ENCODE measurements at regions not wholly inside any gene's neighbourhood (a gene's known extent, or its start where the extent isn't known, plus 50 kb on each side); places are given as distances from the start of the nearest gene placed in this dataset.

GRCh38 chr1:218778257-218779126 is 395.2 kb upstream of the LYPLAL1 start:
- POLR2A ChIA-PET: no interaction called here
- CTCF ChIA-PET: no interaction called here
- Histone ChIP-seq H3K27me3 (replicated peaks in 2 of 5; ENCODE audit: control insufficient read depth in 4 of 5, insufficient read depth in 5 of 5, low read length in 4 of 5) (no peaks in the 10 kb centered on the region), H3K4me1 (ENCODE audit: control extremely low read depth in 1 of 4, control insufficient read depth in 4 of 4, insufficient read depth in 4 of 4, low read length in 3 of 4) (no peaks in the 10 kb centered on the region), H3K36me3 (ENCODE audit: control insufficient read depth in 4 of 4, insufficient read depth in 4 of 4, low read length in 3 of 4) (no peaks in the 10 kb centered on the region), H3K9me3 (ENCODE audit: control extremely low read depth in 1 of 5, control insufficient read depth in 4 of 5, insufficient read depth in 2 of 5, low read depth in 1 of 5, low read length in 4 of 5) (no peaks in the 10 kb centered on the region), H3K4me3 (ENCODE audit: control insufficient read depth in 1 of 7, extremely low read depth in 1 of 7, insufficient read depth in 4 of 7, low read depth in 2 of 7, low read length in 6 of 7) (no peak overlapping the region), H3K27ac (ENCODE audit: insufficient read depth in 1 of 2, low read depth in 1 of 2, low read length in 2 of 2, poor library complexity in 1 of 2, severe bottlenecking in 2 of 2) (no peak overlapping the region)
- DNase-seq: no peak
- WGBS (ENCODE audit: insufficient coverage): 88% methylated on average over 2 of the region's 4 CpGs

GRCh38 chr1:218779341-218780100 is 394.2 kb upstream of the LYPLAL1 start:
- POLR2A ChIA-PET: no interaction called here
- Histone ChIP-seq H3K27me3 (replicated peaks in 2 of 5; ENCODE audit: control insufficient read depth in 4 of 5, insufficient read depth in 5 of 5, low read length in 4 of 5) (no peaks in the 10 kb centered on the region), H3K27ac (ENCODE audit: insufficient read depth in 1 of 2, low read depth in 1 of 2, low read length in 2 of 2, poor library complexity in 1 of 2, severe bottlenecking in 2 of 2) (no peak overlapping the region), H3K4me1 (ENCODE audit: control extremely low read depth in 1 of 4, control insufficient read depth in 4 of 4, insufficient read depth in 4 of 4, low read length in 3 of 4) (no peaks in the 10 kb centered on the region), H3K9me3 (ENCODE audit: control extremely low read depth in 1 of 5, control insufficient read depth in 4 of 5, insufficient read depth in 2 of 5, low read depth in 1 of 5, low read length in 4 of 5) (no peaks in the 10 kb centered on the region), H3K36me3 (ENCODE audit: control insufficient read depth in 4 of 4, insufficient read depth in 4 of 4, low read length in 3 of 4) (no peaks in the 10 kb centered on the region), H3K4me3 (ENCODE audit: control insufficient read depth in 1 of 7, extremely low read depth in 1 of 7, insufficient read depth in 4 of 7, low read depth in 2 of 7, low read length in 6 of 7) (no peak overlapping the region)
- DNase-seq: no peak
- CTCF ChIA-PET: no interaction called here
- WGBS (ENCODE audit: insufficient coverage): 0% methylated on average over 1 of the region's 4 CpGs

- ChIA-PET CTCF (no interaction called here), POLR2A (no interaction called here)
- Histone ChIP-seq H3K27me3 (replicated peaks in 2 of 5; ENCODE audit: control insufficient read depth in 4 of 5, insufficient read depth in 5 of 5, low read length in 4 of 5) (no peaks in the 10 kb centered on the region), H3K9me3 (ENCODE audit: control extremely low read depth in 1 of 5, control insufficient read depth in 4 of 5, insufficient read depth in 2 of 5, low read depth in 1 of 5, low read length in 4 of 5) (no peaks in the 10 kb centered on the region), H3K4me1 (ENCODE audit: control extremely low read depth in 1 of 4, control insufficient read depth in 4 of 4, insufficient read depth in 4 of 4, low read length in 3 of 4) (no peaks in the 10 kb centered on the region), H3K36me3 (ENCODE audit: control insufficient read depth in 4 of 4, insufficient read depth in 4 of 4, low read length in 3 of 4) (no peaks in the 10 kb centered on the region), H3K27ac (ENCODE audit: insufficient read depth in 1 of 2, low read depth in 1 of 2, low read length in 2 of 2, poor library complexity in 1 of 2, severe bottlenecking in 2 of 2) (no peak overlapping the region), H3K4me3 (ENCODE audit: control insufficient read depth in 1 of 7, extremely low read depth in 1 of 7, insufficient read depth in 4 of 7, low read depth in 2 of 7, low read length in 6 of 7) (no peak overlapping the region)
- no peak for DNase-seq
- 94% methylated on average over 2 of the region's 3 CpGs for WGBS (ENCODE audit: insufficient coverage)
Measured at GRCh38 chr1:218783131-218783530, 390.5 kb upstream of the LYPLAL1 start.

- Histone ChIP-seq H3K9me3 (ENCODE audit: control extremely low read depth in 1 of 5, control insufficient read depth in 4 of 5, insufficient read depth in 2 of 5, low read depth in 1 of 5, low read length in 4 of 5) (no peaks in the 10 kb centered on the region), H3K27ac (ENCODE audit: insufficient read depth in 1 of 2, low read depth in 1 of 2, low read length in 2 of 2, poor library complexity in 1 of 2, severe bottlenecking in 2 of 2) (no peak overlapping the region), H3K4me3 (ENCODE audit: control insufficient read depth in 1 of 7, extremely low read depth in 1 of 7, insufficient read depth in 4 of 7, low read depth in 2 of 7, low read length in 6 of 7) (no peak overlapping the region), H3K27me3 (replicated peaks in 2 of 5; ENCODE audit: control insufficient read depth in 4 of 5, insufficient read depth in 5 of 5, low read length in 4 of 5) (no peaks in the 10 kb centered on the region), H3K36me3 (ENCODE audit: control insufficient read depth in 4 of 4, insufficient read depth in 4 of 4, low read length in 3 of 4) (no peaks in the 10 kb centered on the region), H3K4me1 (ENCODE audit: control extremely low read depth in 1 of 4, control insufficient read depth in 4 of 4, insufficient read depth in 4 of 4, low read length in 3 of 4) (no peaks in the 10 kb centered on the region)
- CTCF ChIA-PET: no interaction called here
- WGBS (ENCODE audit: insufficient coverage): 80% methylated on average over 1 of the region's 3 CpGs
- DNase-seq: no peak
- POLR2A ChIA-PET: no interaction called here
Measured at GRCh38 chr1:218783916-218784315, 389.8 kb upstream of the LYPLAL1 start.

- ChIA-PET POLR2A (no interaction called here), CTCF (no interaction called here)
- no peak overlapping the region for H3K27ac ChIP-seq (ENCODE audit: insufficient read depth in 1 of 2, low read depth in 1 of 2, low read length in 2 of 2, poor library complexity in 1 of 2, severe bottlenecking in 2 of 2)
- H3K4me3 ChIP-seq (ENCODE audit: control insufficient read depth in 1 of 7, extremely low read depth in 1 of 7, insufficient read depth in 4 of 7, low read depth in 2 of 7, low read length in 6 of 7): no peak overlapping the region
- WGBS (ENCODE audit: insufficient coverage): 73% methylated on average over 3 of the region's 4 CpGs
- no peaks in the 10 kb centered on the region for H3K4me1 ChIP-seq (ENCODE audit: control extremely low read depth in 1 of 4, control insufficient read depth in 4 of 4, insufficient read depth in 4 of 4, low read length in 3 of 4)
- no peaks in the 10 kb centered on the region for H3K27me3 ChIP-seq (replicated peaks in 2 of 5; ENCODE audit: control insufficient read depth in 4 of 5, insufficient read depth in 5 of 5, low read length in 4 of 5)
- no peak for DNase-seq
- H3K36me3 ChIP-seq (ENCODE audit: control insufficient read depth in 4 of 4, insufficient read depth in 4 of 4, low read length in 3 of 4): no peaks in the 10 kb centered on the region
- no peaks in the 10 kb centered on the region for H3K9me3 ChIP-seq (ENCODE audit: control extremely low read depth in 1 of 5, control insufficient read depth in 4 of 5, insufficient read depth in 2 of 5, low read depth in 1 of 5, low read length in 4 of 5)
Measured at GRCh38 chr1:218785928-218786327, 387.8 kb upstream of the LYPLAL1 start.

GRCh38 chr1:218787826-218788225 is 385.9 kb upstream of the LYPLAL1 start:
- H3K4me1 ChIP-seq (ENCODE audit: control extremely low read depth in 1 of 4, control insufficient read depth in 4 of 4, insufficient read depth in 4 of 4, low read length in 3 of 4): no peaks in the 10 kb centered on the region
- no peak for DNase-seq
- no peaks in the 10 kb centered on the region for H3K27me3 ChIP-seq (replicated peaks in 2 of 5; ENCODE audit: control insufficient read depth in 4 of 5, insufficient read depth in 5 of 5, low read length in 4 of 5)
- no peak overlapping the region for H3K4me3 ChIP-seq (ENCODE audit: control insufficient read depth in 1 of 7, extremely low read depth in 1 of 7, insufficient read depth in 4 of 7, low read depth in 2 of 7, low read length in 6 of 7)
- no peak overlapping the region for H3K27ac ChIP-seq (ENCODE audit: insufficient read depth in 1 of 2, low read depth in 1 of 2, low read length in 2 of 2, poor library complexity in 1 of 2, severe bottlenecking in 2 of 2)
- ChIA-PET POLR2A (no interaction called here), CTCF (no interaction called here)
- H3K36me3 ChIP-seq (ENCODE audit: control insufficient read depth in 4 of 4, insufficient read depth in 4 of 4, low read length in 3 of 4): no peaks in the 10 kb centered on the region
- no peaks in the 10 kb centered on the region for H3K9me3 ChIP-seq (ENCODE audit: control extremely low read depth in 1 of 5, control insufficient read depth in 4 of 5, insufficient read depth in 2 of 5, low read depth in 1 of 5, low read length in 4 of 5)
- 79% methylated on average over 3 of the region's 6 CpGs for WGBS (ENCODE audit: insufficient coverage)

- no peak for DNase-seq
- ChIA-PET POLR2A (no interaction called here), CTCF (no interaction called here)
- Histone ChIP-seq H3K4me1 (ENCODE audit: control extremely low read depth in 1 of 4, control insufficient read depth in 4 of 4, insufficient read depth in 4 of 4, low read length in 3 of 4) (no peaks in the 10 kb centered on the region), H3K9me3 (ENCODE audit: control extremely low read depth in 1 of 5, control insufficient read depth in 4 of 5, insufficient read depth in 2 of 5, low read depth in 1 of 5, low read length in 4 of 5) (no peaks in the 10 kb centered on the region), H3K27ac (ENCODE audit: insufficient read depth in 1 of 2, low read depth in 1 of 2, low read length in 2 of 2, poor library complexity in 1 of 2, severe bottlenecking in 2 of 2) (no peak overlapping the region), H3K27me3 (replicated peaks in 2 of 5; ENCODE audit: control insufficient read depth in 4 of 5, insufficient read depth in 5 of 5, low read length in 4 of 5) (no peaks in the 10 kb centered on the region), H3K36me3 (ENCODE audit: control insufficient read depth in 4 of 4, insufficient read depth in 4 of 4, low read length in 3 of 4) (no peaks in the 10 kb centered on the region), H3K4me3 (ENCODE audit: control insufficient read depth in 1 of 7, extremely low read depth in 1 of 7, insufficient read depth in 4 of 7, low read depth in 2 of 7, low read length in 6 of 7) (no peak overlapping the region)
- WGBS (ENCODE audit: insufficient coverage): no CpG with 5 or more reads among the region's 3 CpGs
Measured at GRCh38 chr1:218796773-218797172, 376.9 kb upstream of the LYPLAL1 start.
